K562 (cell line): ENCODE measurements at regions not wholly inside any gene's neighbourhood (a gene's known extent, or its start where the extent isn't known, plus 50 kb on each side); places are given as distances from the start of the nearest gene placed in this dataset.
"Not testable (repeated sequence)": the region's sequence is repeated elsewhere in the genome, so short reads cannot be mapped to it uniquely, and the experiment has no call there.

Source experiments
- ATAC-seq: fragments of 200-7000 bp; cut with Tn5 transposase; 3 replicates; pipeline ENCODE4 v1.9.1; 2020; ENCODE audit warnings: moderate library complexity
- BruUV-seq: library from RNA; stranded (reverse); fragments of 400-500 nt; replicated peaks from 2 replicates; lab custom pipeline; 2021; lab: Mats Ljungman, UMichigan
- CTCF ChIA-PET: fragments of 300-600 bp; formaldehyde crosslinking; extraction: SDS; loops from one replicate; lab custom pipeline; 2021; ENCODE audit warnings: low intra/inter-chr PET ratio; lab: Yijun Ruan, JAX
- POLR2A ChIA-PET: fragments of 300-600, 350-650 bp; sonication (Branson Sonifier 250); formaldehyde crosslinking; extraction: SDS; loops from one replicate; lab custom pipeline; 2021; ENCODE audit warnings: antibody characterized with exemption, inconsistent platforms; lab: Yijun Ruan, JAX
- DNase-seq, 4 experiments: peaks; one replicate each; pipeline versions ENCODE4 v3.0.0 to v3.0.0-alpha.2; 2011 to 2018; ENCODE audit warnings: low spot score in 3 of 4, mixed read lengths in 3 of 4; ENCODE audit errors: extremely low read depth in 1 of 4
- FAIRE-seq: peaks from 2 replicates; lab custom pipeline; 2011; peaks lifted over from hg19 to GRCh38; lab: Jason Lieb, UNC
- H2AFZ ChIP-seq: 2 replicates; pipeline ENCODE4 v1.6.0; 2011; ENCODE audit warnings: low read depth, low read length, control low read depth, inconsistent platforms
- H3K27ac ChIP-seq: fragments of 200-600 bp; 3 replicates; pipeline ENCODE4 v1.8.0; 2011; ENCODE audit warnings: low read depth, mild to moderate bottlenecking, control low read depth, inconsistent platforms, low read length, moderate library complexity, mixed read lengths; ENCODE audit errors: extremely low read depth
- H3K27me3 ChIP-seq, 2 experiments: fragments of 300-600 bp in 1 of 2; 2 replicates in 1 of 2; 3 replicates in 1 of 2; pipeline versions ENCODE4 v1.6.0 to v1.8.0; 2011; ENCODE audit warnings: inconsistent platforms in 2 of 2, low read length in 2 of 2, mild to moderate bottlenecking in 1 of 2, mixed read lengths in 1 of 2, moderate library complexity in 1 of 2; ENCODE audit not compliant: control insufficient read depth in 2 of 2, insufficient read depth in 2 of 2
- H3K36me3 ChIP-seq: fragments of 300-600 bp; 3 replicates; pipeline ENCODE4 v1.8.0; 2011; ENCODE audit warnings: mild to moderate bottlenecking, low read length, inconsistent platforms; ENCODE audit not compliant: control insufficient read depth, insufficient read depth
- H3K4me1 ChIP-seq, 2 experiments: fragments of 200-600 bp in 1 of 2; replicated peaks in 1 of 2; 2 replicates in 1 of 2; 3 replicates in 1 of 2; pipeline versions ENCODE4 v1.5.1 to v1.8.0; 2011; ENCODE audit warnings: inconsistent platforms in 2 of 2, low read length in 2 of 2, mild to moderate bottlenecking in 1 of 2, mixed read lengths in 1 of 2, moderate library complexity in 1 of 2; ENCODE audit not compliant: control insufficient read depth in 2 of 2, insufficient read depth in 2 of 2
- H3K4me2 ChIP-seq: 2 replicates; pipeline ENCODE4 v1.6.1; 2011; ENCODE audit warnings: low read length, control low read depth, inconsistent platforms, mixed read lengths; ENCODE audit not compliant: insufficient read depth
- H3K4me3 ChIP-seq: fragments of 200-600 bp; sonication (generic), shearing (Covaris generic); 2 replicates; pipeline ENCODE4 v1.5.1; 2016; ENCODE audit warnings: control low read depth, inconsistent platforms
- H3K79me2 ChIP-seq: fragments of 200-600 bp; 3 replicates; pipeline ENCODE4 v1.8.0; 2011; ENCODE audit warnings: low read length, inconsistent platforms; ENCODE audit not compliant: control insufficient read depth, insufficient read depth
- H3K9ac ChIP-seq, 2 experiments: 2 replicates each; pipeline versions ENCODE4 v1.6.0 to v1.6.1; 2011; ENCODE audit warnings: low read depth in 2 of 2, low read length in 2 of 2, control low read depth in 1 of 2, inconsistent platforms in 1 of 2, mild to moderate bottlenecking in 1 of 2, mixed read lengths in 1 of 2; ENCODE audit not compliant: insufficient read depth in 1 of 2
- H3K9me1 ChIP-seq: one replicate; pipeline ENCODE4 v1.6.0; 2011; ENCODE audit warnings: inconsistent platforms, mild to moderate bottlenecking, low read length, moderate library complexity; ENCODE audit not compliant: control insufficient read depth, insufficient read depth
- H3K9me3 ChIP-seq: replicated peaks from 2 replicates; pipeline ENCODE4 v1.5.1; 2011; ENCODE audit warnings: low read depth, low read length, inconsistent platforms; ENCODE audit not compliant: control insufficient read depth, insufficient read depth
- H4K20me1 ChIP-seq: replicated peaks from 2 replicates; pipeline ENCODE4 v1.6.1; 2011; ENCODE audit warnings: low read length, inconsistent platforms, mixed read lengths; ENCODE audit not compliant: control insufficient read depth, insufficient read depth
- MECOM ChIP-seq: fragments of 250-450 bp; sonication (Bioruptor Pico); IDR thresholded peaks from 2 replicates; pipeline ENCODE4 v1.8.0; 2022; ENCODE audit warnings: inconsistent platforms
- NCOR1 ChIP-seq: fragments of 450-650 bp; IDR thresholded peaks from 2 replicates; pipeline ENCODE4 v1.6.1; 2016; ENCODE audit warnings: mild to moderate bottlenecking, moderate library complexity
- PRMT5 ChIP-seq: sonication (generic); formaldehyde crosslinking; IDR thresholded peaks from 2 replicates; pipeline ENCODE4 v1.5.0; 2020; ENCODE audit warnings: missing genetic modification reagents
- PTTG1 ChIP-seq: fragments of 450-650 bp; IDR thresholded peaks from 2 replicates; pipeline ENCODE4 v1.6.1; 2016; ENCODE audit warnings: low read depth, mild to moderate bottlenecking, missing genetic modification characterization, missing compliant biosample characterization
- WGBS: fragments of 100-300 bp; shearing (Covaris generic); methylation state at CpG from one replicate; pipeline ENCODE4 v1.1.6; 2016; ENCODE audit warnings: low coverage, mixed read lengths; ENCODE audit not compliant: insufficient coverage; ENCODE audit errors: missing lambda C conversion rate; 5-methylcytosine and 5-hydroxymethylcytosine counted together
- in situ Hi-C: fragments of 300-500 bp; cut with MboI; formaldehyde crosslinking; loops from 4 replicates; pipeline ENCODE4 v1.15.0; 2018; ENCODE audit warnings: inconsistent platforms, mixed read lengths
- intact Hi-C: fragments of 100-400 bp; cut with micrococcal nuclease; formaldehyde crosslinking; loops from 2 replicates; pipeline ENCODE4 v1.14.2; 2022
- TF ChIP-seq, protein P1 (sequence below): fragments of 250-450 bp; sonication (Bioruptor Pico); IDR thresholded peaks from 2 replicates; pipeline ENCODE4 v1.4.0; 2020; ENCODE audit warnings: mild to moderate bottlenecking, moderate library complexity
- TF ChIP-seq, protein P2 (sequence below): fragments of 250-450 bp; sonication (Bioruptor Pico); IDR thresholded peaks from 2 replicates; pipeline ENCODE4 v1.5.0; 2021; ENCODE audit warnings: mild to moderate bottlenecking, moderate library complexity
- TF ChIP-seq, protein P3 (sequence below), 2 experiments: fragments of 450-650 bp in 1 of 2; sonication (generic) in 1 of 2; formaldehyde crosslinking; conservative IDR thresholded peaks; 2 replicates each; pipeline versions ENCODE4 v1.4.0 to v1.8.1; 2020 to 2022; ENCODE audit warnings: mild to moderate bottlenecking in 1 of 2, missing genetic modification reagents in 1 of 2
- TF ChIP-seq, protein P4 (sequence below), 3 experiments: fragments of 200-800 bp in 1 of 3; sonication (Bioruptor generic) in 1 of 3; sonication (generic) in 1 of 3; formaldehyde crosslinking in 1 of 3; IDR thresholded peaks; 2 replicates each; pipeline versions ENCODE4 v1.6.1 to v1.8.0; 2016 to 2022; ENCODE audit warnings: mild to moderate bottlenecking in 2 of 3, missing compliant biosample characterization in 2 of 3, missing genetic modification characterization in 2 of 3, missing genetic modification reagents in 1 of 3

DNA sequence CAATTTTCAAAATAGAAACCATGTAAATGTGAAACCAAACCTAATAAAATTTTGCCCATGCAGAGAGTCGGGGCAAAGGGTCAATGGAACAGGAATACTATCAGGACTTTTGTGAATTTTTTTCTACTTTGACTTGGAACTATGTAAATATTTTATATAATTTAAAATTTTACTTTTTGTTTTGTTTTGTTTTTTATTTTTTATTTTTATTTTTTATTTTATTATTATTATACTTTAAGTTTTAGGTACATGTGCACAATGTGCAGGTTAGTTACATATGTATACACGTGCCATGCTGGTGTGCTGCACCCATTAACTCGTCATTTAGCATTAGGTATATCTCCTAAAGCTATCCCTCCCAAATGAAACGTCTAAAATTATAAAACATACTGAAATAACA is 238.3 kb downstream of the TENT5A start:
- POLR2A ChIA-PET, H3K4me3 ChIP-seq, FAIRE-seq: not testable (repeated sequence)

DNA sequence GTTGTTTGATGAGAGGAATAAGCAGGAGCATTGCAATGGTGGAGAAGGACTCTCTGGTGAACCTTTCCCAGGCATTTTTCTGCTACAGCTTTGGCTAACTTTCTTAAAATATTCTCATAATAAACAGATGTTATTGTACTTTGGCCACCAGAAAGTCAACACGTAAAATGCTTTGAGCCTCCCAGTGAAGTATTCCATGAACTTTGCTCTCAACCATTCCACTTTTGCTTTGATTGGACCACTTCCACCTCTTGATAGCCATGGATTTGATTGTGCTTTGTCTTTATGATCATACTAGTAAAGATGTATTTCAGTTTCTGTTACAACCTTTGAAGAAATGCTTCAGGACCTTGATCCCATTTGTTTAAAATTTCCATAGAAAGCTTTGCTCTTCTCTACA is 241.1 kb downstream of the TENT5A start:
- Histone ChIP-seq H3K4me1 (no peaks in the 10 kb centered on the region), H3K9me1 (no peaks in the 10 kb centered on the region), H3K9me3 (no peaks in the 10 kb centered on the region; the same call in 1 of the 2 replicates), H2AFZ (no peak overlapping the region), H3K27me3 (no peaks in the 10 kb centered on the region), H3K27ac (no peak overlapping the region), H3K79me2 (no peaks in the 10 kb centered on the region), H4K20me1 (no peaks in the 10 kb centered on the region), H3K9ac (no peak overlapping the region), H3K36me3 (no peaks in the 10 kb centered on the region), H3K4me3 (no peak overlapping the region), H3K4me2 (no peak overlapping the region)
- intact Hi-C loops: no loop called here
- WGBS: 0% methylated on average over 1 of the region's 1 CpG
- no TSS peak for BruUV-seq
- DNase-seq: no peak
- POLR2A ChIA-PET: no interaction called here
- CTCF ChIA-PET: no interaction called here
- ATAC-seq: no peak
- in situ Hi-C loops: no loop called here
- no peak for FAIRE-seq
- TF ChIP-seq MECOM (CRISPR knock-in tag) (no peak), PTTG1 (tag) (no peak), PRMT5 (CRISPR knock-in tag) (no peak), NCOR1 (no peak)
- TF ChIP-seq, protein P1, sequence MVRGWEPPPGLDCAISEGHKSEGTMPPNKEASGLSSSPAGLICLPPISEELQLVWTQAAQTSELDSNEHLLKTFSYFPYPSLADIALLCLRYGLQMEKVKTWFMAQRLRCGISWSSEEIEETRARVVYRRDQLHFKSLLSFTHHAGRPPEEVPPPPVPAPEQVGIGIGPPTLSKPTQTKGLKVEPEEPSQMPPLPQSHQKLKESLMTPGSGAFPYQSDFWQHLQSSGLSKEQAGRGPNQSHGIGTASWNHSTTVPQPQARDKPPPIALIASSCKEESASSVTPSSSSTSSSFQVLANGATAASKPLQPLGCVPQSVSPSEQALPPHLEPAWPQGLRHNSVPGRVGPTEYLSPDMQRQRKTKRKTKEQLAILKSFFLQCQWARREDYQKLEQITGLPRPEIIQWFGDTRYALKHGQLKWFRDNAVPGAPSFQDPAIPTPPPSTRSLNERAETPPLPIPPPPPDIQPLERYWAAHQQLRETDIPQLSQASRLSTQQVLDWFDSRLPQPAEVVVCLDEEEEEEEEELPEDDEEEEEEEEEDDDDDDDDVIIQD: no peak
- TF ChIP-seq, protein P2, sequence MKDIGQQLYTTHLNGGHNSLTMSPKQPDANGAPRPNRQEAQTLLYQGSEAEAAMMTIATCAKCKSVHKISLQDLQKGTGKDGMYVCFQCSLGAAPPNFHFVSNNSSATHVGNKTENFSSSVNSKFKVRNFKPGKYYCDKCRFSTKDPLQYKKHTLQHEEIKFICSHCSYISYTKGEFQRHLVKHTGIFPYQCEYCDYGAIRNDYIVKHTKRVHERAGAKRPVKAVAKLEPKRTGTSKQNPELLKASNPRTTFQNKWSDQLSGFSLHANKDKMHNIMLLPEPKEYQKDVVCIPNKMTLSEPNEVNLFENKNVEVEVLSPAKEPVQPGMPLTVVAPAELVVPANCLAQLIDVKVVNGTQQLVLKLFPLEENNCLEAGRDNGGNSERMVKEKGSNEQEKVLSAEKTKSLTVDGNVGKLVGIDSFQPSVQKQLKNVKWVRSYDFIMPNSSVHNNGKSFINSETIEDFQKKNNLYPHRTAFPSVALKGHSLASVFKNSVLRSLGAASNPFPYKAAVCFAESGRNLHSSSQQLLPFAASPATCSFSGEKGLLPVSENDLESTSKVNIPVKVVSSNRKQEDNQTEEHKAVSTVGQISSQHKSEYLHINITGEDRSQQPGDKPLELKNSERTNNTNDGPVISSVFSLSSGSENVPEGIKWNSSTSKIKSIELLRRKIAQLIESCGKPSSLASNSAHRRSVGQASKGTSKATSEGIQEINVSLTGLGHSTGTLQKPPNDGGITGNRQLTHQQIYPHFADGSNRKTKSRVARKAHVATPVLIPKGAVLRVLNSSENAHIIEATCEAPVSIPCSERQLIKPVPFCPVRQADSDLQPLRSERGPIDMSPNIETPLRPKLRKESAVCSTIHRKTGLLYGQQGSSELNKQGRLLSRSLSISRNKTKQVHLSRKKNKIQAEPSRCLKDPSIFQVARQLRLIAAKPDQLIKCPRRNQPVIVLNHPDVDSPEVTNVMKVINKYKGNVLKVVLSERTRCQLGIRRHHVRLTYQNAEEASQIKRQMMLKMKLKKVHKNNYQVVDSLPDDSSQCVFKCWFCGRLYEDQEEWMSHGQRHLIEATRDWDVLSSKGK (CRISPR knock-in tag): no peak
- TF ChIP-seq, protein P3, sequence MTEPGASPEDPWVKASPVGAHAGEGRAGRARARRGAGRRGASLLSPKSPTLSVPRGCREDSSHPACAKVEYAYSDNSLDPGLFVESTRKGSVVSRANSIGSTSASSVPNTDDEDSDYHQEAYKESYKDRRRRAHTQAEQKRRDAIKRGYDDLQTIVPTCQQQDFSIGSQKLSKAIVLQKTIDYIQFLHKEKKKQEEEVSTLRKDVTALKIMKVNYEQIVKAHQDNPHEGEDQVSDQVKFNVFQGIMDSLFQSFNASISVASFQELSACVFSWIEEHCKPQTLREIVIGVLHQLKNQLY (CRISPR knock-in tag; conservative IDR thresholded peaks at IDR 0.05): no peak
- TF ChIP-seq, protein P4, sequence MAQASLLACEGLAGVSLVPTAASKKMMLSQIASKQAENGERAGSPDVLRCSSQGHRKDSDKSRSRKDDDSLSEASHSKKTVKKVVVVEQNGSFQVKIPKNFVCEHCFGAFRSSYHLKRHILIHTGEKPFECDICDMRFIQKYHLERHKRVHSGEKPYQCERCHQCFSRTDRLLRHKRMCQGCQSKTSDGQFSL (CRISPR knock-in tag; IDR thresholded peaks at IDR 0.05): no peak
- TF ChIP-seq, protein P4 (tag; IDR thresholded peaks at IDR 0.05): no peak

More for the DNA sequence above, 238.3 kb downstream of the TENT5A start:
- H3K36me3 ChIP-seq, H4K20me1 ChIP-seq, H3K9ac ChIP-seq, intact Hi-C loops, H3K27me3 ChIP-seq, H2AFZ ChIP-seq, H3K9me1 ChIP-seq, ATAC-seq, H3K79me2 ChIP-seq, H3K4me1 ChIP-seq, in situ Hi-C loops, H3K27ac ChIP-seq, DNase-seq, H3K9me3 ChIP-seq, CTCF ChIA-PET, H3K4me2 ChIP-seq, BruUV-seq: not testable (repeated sequence)
- WGBS: 0% methylated on average over 4 of the region's 4 CpGs
